ENCODE measurements at regions not wholly inside any gene's neighbourhood (a gene's known extent, or its start where the extent isn't known, plus 50 kb on each side); places are given as distances from the start of the nearest gene placed in this dataset.

DNA sequence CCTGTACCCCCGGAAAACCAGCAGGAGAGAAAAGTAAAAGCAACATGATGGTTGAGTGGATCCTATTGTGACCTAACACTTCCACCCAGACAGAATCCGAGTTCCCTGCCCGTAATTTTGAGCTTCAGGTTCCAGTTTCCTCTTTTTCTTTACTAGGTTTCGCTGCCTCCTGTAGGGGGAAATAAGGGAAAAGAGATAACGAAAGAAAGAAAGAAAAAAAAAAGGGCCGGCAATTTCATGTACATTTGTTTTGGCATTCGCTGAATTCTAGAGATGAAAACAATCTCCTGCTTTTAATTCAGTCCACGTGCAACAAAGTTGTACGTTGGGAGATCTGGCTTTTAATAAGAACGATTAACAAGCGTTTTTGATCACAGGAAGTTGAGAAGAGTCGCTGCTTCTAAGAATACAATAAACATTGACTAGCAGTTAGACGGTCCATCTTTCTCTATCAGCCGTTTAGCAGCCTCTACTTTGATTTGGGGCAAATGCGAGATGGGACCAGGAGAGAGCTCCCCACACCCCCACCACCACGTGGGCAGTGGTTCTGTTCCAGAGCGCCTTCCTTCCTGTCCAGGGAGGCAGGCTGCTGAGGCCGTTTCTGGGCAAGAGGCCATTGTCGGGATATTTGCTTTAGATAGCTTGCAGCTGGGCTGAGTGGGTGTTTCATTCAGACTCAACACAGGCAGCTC, 155.9 kb upstream of the RUNX1 start:
- Histone ChIP-seq H3K36me3 (ENCODE audit: control insufficient read depth in 2 of 2, extremely low read depth in 1 of 2, insufficient read depth in 1 of 2, low read length in 1 of 2) (no peaks in the 10 kb centered on the region), H3K4me1 (ENCODE audit: control insufficient read depth in 1 of 2, extremely low read depth in 1 of 2, insufficient read depth in 2 of 2, low read length in 2 of 2) (peaks cover 12 to 13% of the 10 kb centered on the region in 2 experiments), H3K9me3 (no peaks in the 10 kb centered on the region), H3K27me3 (replicated peaks in 1 of 2; ENCODE audit: control insufficient read depth in 2 of 2, extremely low read depth in 1 of 2, insufficient read depth in 2 of 2, low read length in 1 of 2) (peaks cover 0 to 17% of the 10 kb centered on the region in 2 experiments), H3K4me3 (ENCODE audit: control insufficient read depth in 1 of 2, extremely low read depth in 1 of 2, low read length in 1 of 2) (peak overlapping the region; percentile 19 to 71), H3K27ac (ENCODE audit: low read length) (no peak overlapping the region)
- Mint-ChIP-seq H3K36me3 (no peaks in the 10 kb centered on the region), H3K27ac (peak overlapping the region in 1 of 2 donors; percentile 61), H3K27me3 (no peaks in the 10 kb centered on the region), H3K4me1 (peaks cover 17 to 25% (median 22%) of the 10 kb centered on the region in 3 donors), H3K4me3 (peak overlapping the region; percentile 76 to 83 (median 82)), H3K9me3 (peaks cover 0 to 5% (median 2%) of the 10 kb centered on the region in 3 donors)
- ATAC-seq (replicated peaks in 1 of 4) (peak in 3 of 4 experiments; percentile 19 to 47 (median 40)), DNase-seq (peak in 2 of 35 experiments; percentile 6 to 20)
- ChIA-PET CTCF (interaction anchor here in 1 of 2 donors (0.5 to 2.4 kb wide), 3 partner anchors 16 to 331 kb away, joined by 3 to 9 read pairs (median 3); no protein-coding TSS in a partner anchor), POLR2A (interaction anchor here (0.6 to 1.0 kb wide), 6 partner anchors 10 to 838 kb away, joined by 3 to 4 read pairs (median 3); no protein-coding TSS in a partner anchor)
- WGBS (ENCODE audit: insufficient coverage), result 10% methylated on average over 2 of the region's 19 CpGs

- ChIA-PET CTCF (interaction anchor here in 1 of 2 donors (0.6 to 2.4 kb wide), 2 partner anchors 314 to 330 kb away, joined by 3 to 9 read pairs; no protein-coding TSS in a partner anchor), POLR2A (interaction anchor here (0.6 to 0.7 kb wide), 3 partner anchors 11 to 839 kb away, joined by 3 to 5 read pairs (median 4); no protein-coding TSS in a partner anchor)
- H3K4me1 ChIP-seq (ENCODE audit: control insufficient read depth in 1 of 2, extremely low read depth in 1 of 2, insufficient read depth in 2 of 2, low read length in 2 of 2), result peaks cover 12 to 13% of the 10 kb centered on the region in 2 experiments
- no peak overlapping the region for H3K4me3 ChIP-seq (ENCODE audit: control insufficient read depth in 1 of 2, extremely low read depth in 1 of 2, low read length in 1 of 2)
- Mint-ChIP-seq H3K4me3 (peak overlapping the region in 1 of 3 donors; percentile 83), H3K9me3 (no peaks in the 10 kb centered on the region), H3K36me3 (no peaks in the 10 kb centered on the region), H3K4me1 (peaks cover 17 to 25% (median 22%) of the 10 kb centered on the region in 3 donors), H3K27ac (no peak overlapping the region), H3K27me3 (no peaks in the 10 kb centered on the region)
- WGBS (ENCODE audit: insufficient coverage), result 100% methylated on average over 1 of the region's 7 CpGs
- H3K27me3 ChIP-seq (replicated peaks in 1 of 2; ENCODE audit: control insufficient read depth in 2 of 2, extremely low read depth in 1 of 2, insufficient read depth in 2 of 2, low read length in 1 of 2), result peaks cover 0 to 17% of the 10 kb centered on the region in 2 experiments
- DNase-seq (no peak), ATAC-seq (replicated peaks in 1 of 4) (no peak)
- no peaks in the 10 kb centered on the region for H3K9me3 ChIP-seq
- H3K36me3 ChIP-seq (ENCODE audit: control insufficient read depth in 2 of 2, extremely low read depth in 1 of 2, insufficient read depth in 1 of 2, low read length in 1 of 2), result no peaks in the 10 kb centered on the region
- no peak overlapping the region for H3K27ac ChIP-seq (ENCODE audit: low read length)
Measured at GRCh38 chr21:35204125-35204524, 155.0 kb upstream of the RUNX1 start.

- no peak overlapping the region for H3K27ac Mint-ChIP-seq
Measured at GRCh38 chr21:35203093-35203977, 154.2 kb upstream of the RUNX1 start.

DNA sequence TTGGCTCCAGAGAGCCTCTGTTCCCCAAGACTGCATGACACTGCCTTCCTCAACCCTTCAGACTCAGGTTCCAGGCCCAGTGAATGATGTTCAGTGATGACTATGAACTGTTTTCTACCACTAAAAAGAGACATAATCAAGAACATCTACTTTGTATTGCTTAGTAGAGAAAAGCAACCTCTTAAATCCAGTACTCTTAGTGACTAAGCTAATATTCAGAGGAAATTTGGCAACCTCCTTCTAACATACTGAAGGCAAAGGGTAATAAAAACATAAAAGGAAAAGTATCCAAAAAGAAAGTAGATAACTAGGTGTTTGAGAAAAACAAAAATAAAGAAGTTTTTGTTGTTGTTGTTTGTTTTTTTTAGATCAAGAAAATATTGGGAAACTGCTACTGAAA, 153.3 kb upstream of the RUNX1 start:
- ATAC-seq (replicated peaks in 1 of 4), result no peak
- peaks cover 12 to 13% of the 10 kb centered on the region in 2 experiments for H3K4me1 ChIP-seq (ENCODE audit: control insufficient read depth in 1 of 2, extremely low read depth in 1 of 2, insufficient read depth in 2 of 2, low read length in 2 of 2)
- H3K4me3 Mint-ChIP-seq, result no peak overlapping the region
- no peak for DNase-seq
- peaks cover 0 to 16% of the 10 kb centered on the region in 2 experiments for H3K27me3 ChIP-seq (replicated peaks in 1 of 2; ENCODE audit: control insufficient read depth in 2 of 2, extremely low read depth in 1 of 2, insufficient read depth in 2 of 2, low read length in 1 of 2)
- H3K36me3 ChIP-seq (ENCODE audit: control insufficient read depth in 2 of 2, extremely low read depth in 1 of 2, insufficient read depth in 1 of 2, low read length in 1 of 2), result no peaks in the 10 kb centered on the region
- H3K9me3 Mint-ChIP-seq, result no peaks in the 10 kb centered on the region
- POLR2A ChIA-PET, result no interaction called here
- H3K36me3 Mint-ChIP-seq, result no peaks in the 10 kb centered on the region
- no peak overlapping the region for H3K27ac ChIP-seq (ENCODE audit: low read length)
- H3K4me3 ChIP-seq (ENCODE audit: control insufficient read depth in 1 of 2, extremely low read depth in 1 of 2, low read length in 1 of 2), result no peak overlapping the region
- no peak overlapping the region for H3K27ac Mint-ChIP-seq
- CTCF ChIA-PET, result no interaction called here
- no peaks in the 10 kb centered on the region for H3K27me3 Mint-ChIP-seq
- no peaks in the 10 kb centered on the region for H3K9me3 ChIP-seq
- peaks cover 22 to 25% (median 24%) of the 10 kb centered on the region in 3 donors for H3K4me1 Mint-ChIP-seq

More at GRCh38 chr21:35203093-35203977, 154.2 kb upstream of the RUNX1 start:
- ATAC-seq (replicated peaks in 1 of 4), result no peak
- H3K4me1 ChIP-seq (ENCODE audit: control insufficient read depth in 1 of 2, extremely low read depth in 1 of 2, insufficient read depth in 2 of 2, low read length in 2 of 2), result peaks cover 12 to 13% of the 10 kb centered on the region in 2 experiments
- CTCF ChIA-PET, result interaction anchor here in 1 of 2 donors (2.4 kb wide), 1 partner anchor 313 kb away, joined by 9 read pairs; no protein-coding TSS in a partner anchor
- POLR2A ChIA-PET, result no interaction called here
- WGBS (ENCODE audit: insufficient coverage), result 100% methylated on average over 1 of the region's 11 CpGs
- H3K27ac ChIP-seq (ENCODE audit: low read length), result no peak overlapping the region
- peaks cover 0 to 17% of the 10 kb centered on the region in 2 experiments for H3K27me3 ChIP-seq (replicated peaks in 1 of 2; ENCODE audit: control insufficient read depth in 2 of 2, extremely low read depth in 1 of 2, insufficient read depth in 2 of 2, low read length in 1 of 2)
- no peak for DNase-seq
- Mint-ChIP-seq H3K9me3 (no peaks in the 10 kb centered on the region), H3K4me1 (peaks cover 21 to 25% (median 22%) of the 10 kb centered on the region in 3 donors), H3K36me3 (no peaks in the 10 kb centered on the region), H3K4me3 (no peak overlapping the region), H3K27me3 (no peaks in the 10 kb centered on the region)
- no peaks in the 10 kb centered on the region for H3K9me3 ChIP-seq
- no peaks in the 10 kb centered on the region for H3K36me3 ChIP-seq (ENCODE audit: control insufficient read depth in 2 of 2, extremely low read depth in 1 of 2, insufficient read depth in 1 of 2, low read length in 1 of 2)
- H3K4me3 ChIP-seq (ENCODE audit: control insufficient read depth in 1 of 2, extremely low read depth in 1 of 2, low read length in 1 of 2), result no peak overlapping the region

DNA sequence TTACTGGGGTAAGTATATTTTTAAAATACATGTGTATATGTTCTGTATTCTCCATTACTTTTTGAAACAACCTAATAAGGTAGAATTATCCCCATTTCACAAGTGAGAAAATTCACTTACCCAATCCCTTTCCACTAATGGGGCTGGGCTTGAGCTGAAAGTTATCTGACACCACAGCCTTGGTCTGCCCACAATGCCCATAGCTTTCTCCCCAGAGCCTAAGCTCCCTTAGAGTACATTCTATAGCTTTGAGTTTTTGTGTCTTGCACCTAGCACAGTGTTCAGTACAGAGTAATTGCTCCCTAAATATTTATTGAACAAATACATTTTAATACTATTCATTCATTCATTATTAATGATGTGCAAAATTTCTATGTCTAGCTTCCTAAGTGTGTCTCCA, 152.7 kb upstream of the RUNX1 start:
- ATAC-seq (replicated peaks in 1 of 4), result no peak
- ChIA-PET POLR2A (no interaction called here), CTCF (no interaction called here)
- Mint-ChIP-seq H3K4me3 (no peak overlapping the region), H3K27me3 (no peaks in the 10 kb centered on the region), H3K9me3 (peaks cover 0 to 4% (median 3%) of the 10 kb centered on the region in 3 donors), H3K4me1 (peaks cover 22 to 24% (median 23%) of the 10 kb centered on the region in 3 donors), H3K36me3 (no peaks in the 10 kb centered on the region), H3K27ac (no peak overlapping the region)
- Histone ChIP-seq H3K36me3 (ENCODE audit: control insufficient read depth in 2 of 2, extremely low read depth in 1 of 2, insufficient read depth in 1 of 2, low read length in 1 of 2) (no peaks in the 10 kb centered on the region), H3K9me3 (no peaks in the 10 kb centered on the region), H3K27ac (ENCODE audit: low read length) (no peak overlapping the region), H3K4me3 (ENCODE audit: control insufficient read depth in 1 of 2, extremely low read depth in 1 of 2, low read length in 1 of 2) (no peak overlapping the region), H3K27me3 (replicated peaks in 1 of 2; ENCODE audit: control insufficient read depth in 2 of 2, extremely low read depth in 1 of 2, insufficient read depth in 2 of 2, low read length in 1 of 2) (peaks cover 0 to 10% of the 10 kb centered on the region in 2 experiments), H3K4me1 (ENCODE audit: control insufficient read depth in 1 of 2, extremely low read depth in 1 of 2, insufficient read depth in 2 of 2, low read length in 2 of 2) (peaks cover 12 to 13% of the 10 kb centered on the region in 2 experiments)
- no peak for DNase-seq

DNA sequence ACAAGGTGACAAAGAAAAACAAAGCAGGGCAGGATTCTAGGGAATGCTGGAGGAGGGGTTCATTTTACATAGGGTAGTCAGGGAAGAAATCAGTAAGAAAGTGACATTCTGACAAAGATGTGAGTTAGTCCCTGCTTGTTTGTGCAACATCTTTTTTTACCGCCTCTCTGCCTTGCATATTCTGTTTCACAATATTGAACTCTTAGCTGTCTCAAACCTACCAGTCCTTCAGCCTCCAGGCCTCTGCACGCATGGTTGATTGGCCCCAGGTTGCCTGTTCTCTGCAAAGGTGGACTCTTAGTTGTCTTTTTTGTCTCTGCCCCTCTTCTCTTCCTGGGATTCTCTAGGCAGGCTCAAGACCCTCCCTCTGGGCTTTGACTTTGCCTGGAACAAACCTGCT, 152.2 kb upstream of the RUNX1 start:
- ATAC-seq (replicated peaks in 1 of 4), result no peak
- ChIA-PET CTCF (interaction anchor here in 1 of 2 donors (1.0 kb wide), 1 partner anchor 308 kb away, joined by 3 read pairs; no protein-coding TSS in a partner anchor), POLR2A (interaction anchor here in 1 of 2 donors (0.7 kb wide), 1 partner anchor 46 kb away, joined by 3 read pairs; no protein-coding TSS in a partner anchor)
- H3K36me3 Mint-ChIP-seq, result no peaks in the 10 kb centered on the region
- H3K27ac Mint-ChIP-seq, result no peak overlapping the region
- DNase-seq, result no peak
- peaks cover 11 to 12% of the 10 kb centered on the region in 2 experiments for H3K4me1 ChIP-seq (ENCODE audit: control insufficient read depth in 1 of 2, extremely low read depth in 1 of 2, insufficient read depth in 2 of 2, low read length in 2 of 2)
- H3K27me3 Mint-ChIP-seq, result no peaks in the 10 kb centered on the region
- no peak overlapping the region for H3K4me3 ChIP-seq (ENCODE audit: control insufficient read depth in 1 of 2, extremely low read depth in 1 of 2, low read length in 1 of 2)
- WGBS (ENCODE audit: insufficient coverage), result 86% methylated on average over 1 of the region's 2 CpGs
- no peaks in the 10 kb centered on the region for H3K36me3 ChIP-seq (ENCODE audit: control insufficient read depth in 2 of 2, extremely low read depth in 1 of 2, insufficient read depth in 1 of 2, low read length in 1 of 2)
- H3K9me3 ChIP-seq, result no peaks in the 10 kb centered on the region
- no peak overlapping the region for H3K27ac ChIP-seq (ENCODE audit: low read length)
- H3K4me3 Mint-ChIP-seq, result no peak overlapping the region
- H3K27me3 ChIP-seq (replicated peaks in 1 of 2; ENCODE audit: control insufficient read depth in 2 of 2, extremely low read depth in 1 of 2, insufficient read depth in 2 of 2, low read length in 1 of 2), result peaks cover 0 to 6% of the 10 kb centered on the region in 2 experiments
- H3K9me3 Mint-ChIP-seq, result peaks cover 0 to 8% (median 3%) of the 10 kb centered on the region in 3 donors
- peaks cover 18 to 24% (median 18%) of the 10 kb centered on the region in 3 donors for H3K4me1 Mint-ChIP-seq
